CD1c-positive myeloid dendritic cell (primary cell): ENCODE measurements at regions not wholly inside any gene's neighbourhood (a gene's known extent, or its start where the extent isn't known, plus 50 kb on each side); places are given as distances from the start of the nearest gene placed in this dataset.

Experiments
- DNase-seq: peaks from one replicate; pipeline ENCODE4 v3.0.0-alpha.2; 2016; ENCODE audit errors: extremely low spot score

DNA sequence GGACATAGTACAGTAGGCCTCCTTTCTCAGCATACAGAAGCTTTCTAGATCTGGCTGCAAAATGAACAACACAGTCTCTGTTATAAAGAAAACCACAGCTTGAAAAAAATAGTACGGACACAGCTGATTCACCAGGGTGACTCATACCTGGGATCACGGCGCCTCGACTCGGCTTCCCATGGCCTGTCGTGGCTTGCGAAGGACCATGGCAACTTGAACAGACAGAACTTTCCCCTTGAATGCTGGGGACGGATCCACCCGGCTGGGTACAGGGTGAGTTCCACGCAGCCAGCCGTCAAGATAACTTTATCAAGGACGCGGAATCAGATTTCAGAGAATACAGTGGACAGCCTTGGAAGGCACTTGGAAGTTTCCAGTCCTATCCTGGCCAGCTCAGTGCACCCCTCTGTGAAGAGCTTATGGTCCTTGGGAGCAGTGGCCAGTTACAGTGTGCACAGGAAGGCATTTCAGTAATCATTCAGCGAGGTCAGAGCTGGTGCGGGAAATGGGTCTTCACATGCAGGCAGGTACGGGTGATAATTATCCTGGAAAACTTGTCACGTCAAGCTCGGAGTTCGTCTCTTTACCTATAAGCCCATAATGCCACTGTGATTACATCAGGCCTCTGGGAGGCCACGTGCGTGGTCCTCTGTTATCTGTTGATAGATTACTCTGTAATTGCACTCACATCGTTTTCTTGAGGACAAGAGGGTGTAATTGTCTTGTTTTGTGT, 57.9 kb upstream of the MAF start:
- no peak for DNase-seq

GRCh38 chr16:79656553-79657115, 56.1 kb upstream of the MAF start:
- DNase-seq: no peak

GRCh38 chr16:79653373-79653891, 52.9 kb upstream of the MAF start:
- no peak for DNase-seq

DNA sequence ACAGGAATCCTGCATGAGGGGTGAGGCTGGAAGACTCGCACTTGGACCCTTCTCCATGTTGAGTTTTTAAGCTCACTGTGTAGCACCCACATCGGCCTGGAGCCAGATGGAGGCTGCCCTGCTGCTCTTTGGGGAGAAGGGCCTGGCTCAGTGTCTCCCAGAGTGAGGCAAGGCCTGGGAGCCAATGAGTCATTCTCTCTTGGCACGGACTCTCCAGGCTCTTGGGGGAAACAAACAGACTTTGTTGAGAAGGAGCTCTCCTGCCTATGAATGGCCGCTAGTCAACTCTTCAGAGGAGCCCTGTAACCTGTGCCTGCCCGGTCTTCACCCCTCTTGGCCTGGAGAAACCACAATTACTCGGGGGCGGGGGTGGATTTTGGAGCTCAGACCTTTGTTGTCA, 50.8 kb upstream of the MAF start:
- DNase-seq: no peak
